ENCODE measurements at regions not wholly inside any gene's neighbourhood (a gene's known extent, or its start where the extent isn't known, plus 50 kb on each side); places are given as distances from the start of the nearest gene placed in this dataset.

DNA sequence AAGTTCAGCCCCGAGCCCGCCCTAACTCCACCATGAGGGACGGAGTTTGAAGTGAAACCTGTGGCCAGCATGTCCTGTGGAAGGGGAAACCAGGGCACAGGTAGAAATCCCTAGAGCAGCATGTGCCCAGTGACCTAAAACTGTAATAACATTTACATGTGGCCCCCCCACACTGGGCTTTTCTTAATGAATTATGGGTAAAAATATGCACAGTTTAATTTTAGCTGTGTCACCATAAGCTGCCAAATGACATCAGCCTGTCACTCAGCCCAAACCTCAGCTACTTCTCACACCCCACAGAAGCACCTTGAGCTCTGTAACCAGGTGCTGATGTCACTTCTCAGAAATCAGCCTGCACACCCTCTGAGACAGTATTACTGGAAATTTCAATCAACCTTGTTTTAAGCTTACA, 50.0 kb upstream of the SLC19A1 start:
- TF ChIP-seq, protein P1, sequence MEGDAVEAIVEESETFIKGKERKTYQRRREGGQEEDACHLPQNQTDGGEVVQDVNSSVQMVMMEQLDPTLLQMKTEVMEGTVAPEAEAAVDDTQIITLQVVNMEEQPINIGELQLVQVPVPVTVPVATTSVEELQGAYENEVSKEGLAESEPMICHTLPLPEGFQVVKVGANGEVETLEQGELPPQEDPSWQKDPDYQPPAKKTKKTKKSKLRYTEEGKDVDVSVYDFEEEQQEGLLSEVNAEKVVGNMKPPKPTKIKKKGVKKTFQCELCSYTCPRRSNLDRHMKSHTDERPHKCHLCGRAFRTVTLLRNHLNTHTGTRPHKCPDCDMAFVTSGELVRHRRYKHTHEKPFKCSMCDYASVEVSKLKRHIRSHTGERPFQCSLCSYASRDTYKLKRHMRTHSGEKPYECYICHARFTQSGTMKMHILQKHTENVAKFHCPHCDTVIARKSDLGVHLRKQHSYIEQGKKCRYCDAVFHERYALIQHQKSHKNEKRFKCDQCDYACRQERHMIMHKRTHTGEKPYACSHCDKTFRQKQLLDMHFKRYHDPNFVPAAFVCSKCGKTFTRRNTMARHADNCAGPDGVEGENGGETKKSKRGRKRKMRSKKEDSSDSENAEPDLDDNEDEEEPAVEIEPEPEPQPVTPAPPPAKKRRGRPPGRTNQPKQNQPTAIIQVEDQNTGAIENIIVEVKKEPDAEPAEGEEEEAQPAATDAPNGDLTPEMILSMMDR (IDR thresholded peaks at IDR 0.05; ENCODE audit: borderline replicate concordance, extremely low read depth, insufficient read depth), result no peak
- DNase-seq (peak in 2 of 5 donors; percentile 23 to 31), FAIRE-seq (no peak)
- peaks cover 0 to 4% (median under 1%) of the 10 kb centered on the region in 3 donors for H3K9me3 ChIP-seq (ENCODE audit: control insufficient read depth in 2 of 3, insufficient read depth in 1 of 3, low read length in 3 of 3)
- peaks cover 2% of the 10 kb centered on the region for H3K27me3 ChIP-seq (ENCODE audit: control insufficient read depth, insufficient read depth, low read length)
- intact Hi-C loops (cut with DNase I), result no loop called here
- H3K27ac ChIP-seq (ENCODE audit: low read depth in 2 of 2, low read length in 2 of 2), result no peak overlapping the region
- no peak overlapping the region for H3K4me3 ChIP-seq (ENCODE audit: low read length in 3 of 3)
- H3K36me3 ChIP-seq (ENCODE audit: control insufficient read depth in 2 of 3, insufficient read depth in 3 of 3, low read length in 3 of 3), result no peaks in the 10 kb centered on the region
- H3K9ac ChIP-seq (ENCODE audit: low read length in 3 of 3), result no peak overlapping the region
- no peaks in the 10 kb centered on the region for H3K4me1 ChIP-seq (ENCODE audit: control insufficient read depth in 2 of 3, insufficient read depth in 2 of 3, low read depth in 1 of 3, low read length in 3 of 3)

DNA sequence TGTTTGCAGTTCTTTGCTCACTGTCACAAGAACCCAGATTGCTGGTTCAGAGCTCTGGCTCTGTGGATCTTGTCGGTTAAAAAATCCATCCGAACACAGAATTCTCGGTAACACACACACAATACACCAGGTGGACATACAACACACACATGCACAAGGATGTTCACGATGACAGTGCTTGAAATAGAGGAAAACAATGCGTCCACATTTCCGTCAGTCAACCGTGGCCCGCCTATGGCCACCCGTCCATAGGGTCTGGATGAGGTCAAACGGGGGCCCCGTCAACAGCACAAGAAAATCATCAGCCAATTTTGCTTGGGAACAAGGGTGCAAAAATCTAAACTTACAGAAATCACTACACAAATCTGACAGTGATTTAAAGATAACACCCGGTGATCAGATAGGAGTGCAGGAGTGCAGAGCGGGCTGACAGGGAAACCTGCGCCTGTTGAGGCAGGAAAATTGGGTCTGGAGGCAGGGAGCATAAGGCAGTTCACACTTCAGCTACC, 50.4 kb upstream of the SLC19A1 start:
- Histone ChIP-seq H3K9me3 (ENCODE audit: control insufficient read depth in 2 of 3, insufficient read depth in 1 of 3, low read length in 3 of 3) (peaks cover 0 to 4% (median 0%) of the 10 kb centered on the region in 3 donors), H3K4me1 (ENCODE audit: control insufficient read depth in 2 of 3, insufficient read depth in 2 of 3, low read depth in 1 of 3, low read length in 3 of 3) (no peaks in the 10 kb centered on the region), H3K27me3 (ENCODE audit: control insufficient read depth, insufficient read depth, low read length) (peaks cover 2% of the 10 kb centered on the region), H3K9ac (ENCODE audit: low read length in 3 of 3) (no peak overlapping the region), H3K4me3 (ENCODE audit: low read length in 3 of 3) (no peak overlapping the region), H3K27ac (ENCODE audit: low read depth in 2 of 2, low read length in 2 of 2) (no peak overlapping the region), H3K36me3 (ENCODE audit: control insufficient read depth in 2 of 3, insufficient read depth in 3 of 3, low read length in 3 of 3) (no peaks in the 10 kb centered on the region)
- FAIRE-seq (no peak), DNase-seq (peak in 2 of 5 donors; percentile 20 to 48)
- TF ChIP-seq, protein P1 (IDR thresholded peaks at IDR 0.05; ENCODE audit: borderline replicate concordance, extremely low read depth, insufficient read depth), result no peak
- intact Hi-C loops (cut with DNase I), result no loop called here

DNA sequence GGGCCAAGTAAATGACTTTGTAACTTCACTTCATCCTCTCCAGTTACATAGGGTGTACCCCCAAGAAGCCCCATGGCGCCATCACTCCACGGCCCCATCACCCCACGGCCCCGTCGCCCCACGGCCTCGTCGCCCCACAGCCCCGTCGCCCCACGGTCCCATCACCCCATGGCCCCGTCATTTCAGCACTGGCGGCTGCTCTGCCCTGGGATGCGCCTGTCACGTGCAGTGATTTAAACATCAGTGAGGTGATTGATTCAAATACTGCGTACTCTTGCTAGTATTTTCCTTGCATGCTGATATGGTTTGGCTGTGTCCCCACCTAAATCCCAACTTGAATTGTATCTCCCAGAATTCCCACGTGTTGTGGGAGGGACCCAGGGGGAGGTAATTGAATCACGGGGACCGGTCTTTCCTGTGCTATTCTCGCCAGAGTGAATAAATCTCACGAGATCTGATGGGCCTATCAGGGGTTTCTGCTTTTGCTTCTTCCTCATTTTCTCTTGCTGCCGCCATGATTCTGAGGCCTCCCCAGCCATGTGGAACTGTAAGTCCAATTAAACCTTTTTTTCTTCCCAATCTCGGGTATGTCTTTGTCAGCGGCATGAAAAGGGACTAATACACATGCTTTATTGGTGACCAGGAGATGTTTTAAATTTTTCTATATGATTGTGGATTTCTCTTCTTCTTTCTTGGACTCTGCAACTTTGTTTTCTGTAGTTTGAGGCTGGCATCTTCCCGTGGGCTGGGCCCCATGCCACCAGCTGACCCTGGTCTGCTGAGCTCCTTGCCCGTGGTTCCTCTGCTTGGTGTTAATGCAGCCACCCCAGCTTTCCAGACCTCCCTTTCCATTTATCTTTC, 50.1 kb upstream of the PCBP3 start:
- no peak for FAIRE-seq
- peak in 2 of 5 donors; percentile 40 to 52 for DNase-seq
- H3K27me3 ChIP-seq (ENCODE audit: control insufficient read depth, insufficient read depth, low read length), result peaks cover 2% of the 10 kb centered on the region
- TF ChIP-seq, protein P1 (IDR thresholded peaks at IDR 0.05; ENCODE audit: borderline replicate concordance, extremely low read depth, insufficient read depth), result no peak
- no peaks in the 10 kb centered on the region for H3K4me1 ChIP-seq (ENCODE audit: control insufficient read depth in 2 of 3, insufficient read depth in 2 of 3, low read depth in 1 of 3, low read length in 3 of 3)
- H3K36me3 ChIP-seq (ENCODE audit: control insufficient read depth in 2 of 3, insufficient read depth in 3 of 3, low read length in 3 of 3), result no peaks in the 10 kb centered on the region
- H3K4me3 ChIP-seq (ENCODE audit: low read length in 3 of 3), result no peak overlapping the region
- peaks cover 0 to 4% (median 0%) of the 10 kb centered on the region in 3 donors for H3K9me3 ChIP-seq (ENCODE audit: control insufficient read depth in 2 of 3, insufficient read depth in 1 of 3, low read length in 3 of 3)
- no peak overlapping the region for H3K9ac ChIP-seq (ENCODE audit: low read length in 3 of 3)
- intact Hi-C loops (cut with DNase I), result no loop called here
- no peak overlapping the region for H3K27ac ChIP-seq (ENCODE audit: low read depth in 2 of 2, low read length in 2 of 2)

All from kidney (tissue), 13 donors.